22Rv1 (cell line): ENCODE measurements at regions not wholly inside any gene's neighbourhood (a gene's known extent, or its start where the extent isn't known, plus 50 kb on each side); places are given as distances from the start of the nearest gene placed in this dataset.

Experiments used
- ZFX ChIP-seq: fragments of 450-650 bp; IDR thresholded peaks from 2 replicates; pipeline ENCODE4 v1.6.1; 2017; ENCODE audit warnings: antibody characterized with exemption, borderline replicate concordance
- TF ChIP-seq, protein P1 (sequence below): fragments of 450-650 bp; IDR thresholded peaks from 2 replicates; pipeline ENCODE4 v1.5.1; 2017; ENCODE audit warnings: mild to moderate bottlenecking

GRCh38 chr5:9877488-9877887 is 247.3 kb upstream of the TAS2R1 start:
- TF ChIP-seq, protein P1, sequence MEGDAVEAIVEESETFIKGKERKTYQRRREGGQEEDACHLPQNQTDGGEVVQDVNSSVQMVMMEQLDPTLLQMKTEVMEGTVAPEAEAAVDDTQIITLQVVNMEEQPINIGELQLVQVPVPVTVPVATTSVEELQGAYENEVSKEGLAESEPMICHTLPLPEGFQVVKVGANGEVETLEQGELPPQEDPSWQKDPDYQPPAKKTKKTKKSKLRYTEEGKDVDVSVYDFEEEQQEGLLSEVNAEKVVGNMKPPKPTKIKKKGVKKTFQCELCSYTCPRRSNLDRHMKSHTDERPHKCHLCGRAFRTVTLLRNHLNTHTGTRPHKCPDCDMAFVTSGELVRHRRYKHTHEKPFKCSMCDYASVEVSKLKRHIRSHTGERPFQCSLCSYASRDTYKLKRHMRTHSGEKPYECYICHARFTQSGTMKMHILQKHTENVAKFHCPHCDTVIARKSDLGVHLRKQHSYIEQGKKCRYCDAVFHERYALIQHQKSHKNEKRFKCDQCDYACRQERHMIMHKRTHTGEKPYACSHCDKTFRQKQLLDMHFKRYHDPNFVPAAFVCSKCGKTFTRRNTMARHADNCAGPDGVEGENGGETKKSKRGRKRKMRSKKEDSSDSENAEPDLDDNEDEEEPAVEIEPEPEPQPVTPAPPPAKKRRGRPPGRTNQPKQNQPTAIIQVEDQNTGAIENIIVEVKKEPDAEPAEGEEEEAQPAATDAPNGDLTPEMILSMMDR, result no peak
- TF ChIP-seq ZFX, result no peak
